ENCODE measurements at regions not wholly inside any gene's neighbourhood (a gene's known extent, or its start where the extent isn't known, plus 50 kb on each side); places are given as distances from the start of the nearest gene placed in this dataset.

DNA sequence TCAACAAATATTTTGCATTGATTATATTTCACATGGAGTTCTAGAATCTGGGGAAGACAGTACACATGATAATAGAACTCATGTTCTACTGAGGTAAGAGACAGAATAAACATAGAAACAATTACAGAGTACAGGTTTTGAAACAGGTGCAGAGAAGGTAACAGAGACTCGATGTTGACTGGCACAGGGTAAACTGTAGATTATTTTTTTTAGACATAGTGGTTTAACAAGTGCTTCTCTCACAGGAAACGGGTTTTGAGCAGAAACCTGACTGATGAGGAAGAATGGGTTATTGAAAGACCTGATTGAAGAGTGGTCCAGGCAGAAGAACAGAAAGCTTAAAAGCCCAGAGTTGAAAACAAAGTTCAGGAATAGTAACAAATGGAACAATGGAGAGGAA lies 1002.5 kb upstream of the FAM98A start:
- FAIRE-seq = no peak
- TF ChIP-seq CTCF (IDR thresholded peaks at IDR 0.05; ENCODE audit: insufficient read depth, low read length, severe bottlenecking) = no peak
- Histone ChIP-seq H3K4me3 (ENCODE audit: low read depth, low read length) (no peak overlapping the region), H3K27me3 (ENCODE audit: control insufficient read depth, insufficient read depth, low read length) (no peaks in the 10 kb centered on the region), H3K36me3 (ENCODE audit: control insufficient read depth, insufficient read depth, low read length) (no peaks in the 10 kb centered on the region)
- no peak for DNase-seq (ENCODE audit: low read depth)

- H3K36me3 ChIP-seq (ENCODE audit: control insufficient read depth, insufficient read depth, low read length) = no peaks in the 10 kb centered on the region
- no peak overlapping the region for H3K4me3 ChIP-seq (ENCODE audit: low read depth, low read length)
- DNase-seq (ENCODE audit: low read depth) = peak; percentile 78
- TF ChIP-seq CTCF (IDR thresholded peaks at IDR 0.05; ENCODE audit: insufficient read depth, low read length, severe bottlenecking) = no peak
- no peaks in the 10 kb centered on the region for H3K27me3 ChIP-seq (ENCODE audit: control insufficient read depth, insufficient read depth, low read length)
- no peak for FAIRE-seq
Observed at GRCh38 chr2:34578641-34579040, 979.5 kb upstream of the FAM98A start.

- Histone ChIP-seq H3K4me3 (ENCODE audit: low read depth, low read length) (no peak overlapping the region), H3K27me3 (ENCODE audit: control insufficient read depth, insufficient read depth, low read length) (no peaks in the 10 kb centered on the region), H3K36me3 (ENCODE audit: control insufficient read depth, insufficient read depth, low read length) (no peaks in the 10 kb centered on the region)
- peak; percentile 75 for TF ChIP-seq CTCF (IDR thresholded peaks at IDR 0.05; ENCODE audit: insufficient read depth, low read length, severe bottlenecking)
- FAIRE-seq = no peak
- DNase-seq (ENCODE audit: low read depth) = peak; percentile 69
Observed at GRCh38 chr2:34570266-34570872, 971.3 kb upstream of the FAM98A start.

DNA sequence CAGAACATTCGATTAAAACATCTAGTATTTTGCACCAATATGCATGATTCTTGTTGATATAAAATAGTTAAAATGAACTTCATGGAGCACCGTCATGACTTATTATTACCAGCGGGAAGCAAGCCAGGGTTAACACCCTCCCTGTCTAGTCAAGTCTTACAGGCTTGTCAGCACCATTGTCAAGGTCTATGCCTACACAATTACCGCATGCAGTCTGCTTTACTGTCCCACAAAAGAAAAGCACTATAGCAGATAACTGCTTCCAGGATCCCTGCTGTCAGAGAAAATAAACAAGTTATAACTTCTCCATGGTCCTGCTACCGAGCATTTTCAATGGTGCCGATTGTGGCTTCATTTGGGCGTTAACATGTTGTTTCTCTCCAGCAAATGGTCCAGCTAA lies 968.0 kb upstream of the FAM98A start:
- H3K4me3 ChIP-seq (ENCODE audit: low read depth, low read length) = no peak overlapping the region
- no peak for FAIRE-seq
- H3K36me3 ChIP-seq (ENCODE audit: control insufficient read depth, insufficient read depth, low read length) = no peaks in the 10 kb centered on the region
- no peaks in the 10 kb centered on the region for H3K27me3 ChIP-seq (ENCODE audit: control insufficient read depth, insufficient read depth, low read length)
- no peak for DNase-seq (ENCODE audit: low read depth)
- no peak for TF ChIP-seq CTCF (IDR thresholded peaks at IDR 0.05; ENCODE audit: insufficient read depth, low read length, severe bottlenecking)

GRCh38 chr2:34552337-34552736 lies 953.2 kb upstream of the FAM98A start:
- H3K4me3 ChIP-seq (ENCODE audit: low read depth, low read length) = no peak overlapping the region
- FAIRE-seq (no peak), DNase-seq (ENCODE audit: low read depth) (no peak)
- TF ChIP-seq CTCF (IDR thresholded peaks at IDR 0.05; ENCODE audit: insufficient read depth, low read length, severe bottlenecking) = no peak
- H3K36me3 ChIP-seq (ENCODE audit: control insufficient read depth, insufficient read depth, low read length) = no peaks in the 10 kb centered on the region
- no peaks in the 10 kb centered on the region for H3K27me3 ChIP-seq (ENCODE audit: control insufficient read depth, insufficient read depth, low read length)

DNA sequence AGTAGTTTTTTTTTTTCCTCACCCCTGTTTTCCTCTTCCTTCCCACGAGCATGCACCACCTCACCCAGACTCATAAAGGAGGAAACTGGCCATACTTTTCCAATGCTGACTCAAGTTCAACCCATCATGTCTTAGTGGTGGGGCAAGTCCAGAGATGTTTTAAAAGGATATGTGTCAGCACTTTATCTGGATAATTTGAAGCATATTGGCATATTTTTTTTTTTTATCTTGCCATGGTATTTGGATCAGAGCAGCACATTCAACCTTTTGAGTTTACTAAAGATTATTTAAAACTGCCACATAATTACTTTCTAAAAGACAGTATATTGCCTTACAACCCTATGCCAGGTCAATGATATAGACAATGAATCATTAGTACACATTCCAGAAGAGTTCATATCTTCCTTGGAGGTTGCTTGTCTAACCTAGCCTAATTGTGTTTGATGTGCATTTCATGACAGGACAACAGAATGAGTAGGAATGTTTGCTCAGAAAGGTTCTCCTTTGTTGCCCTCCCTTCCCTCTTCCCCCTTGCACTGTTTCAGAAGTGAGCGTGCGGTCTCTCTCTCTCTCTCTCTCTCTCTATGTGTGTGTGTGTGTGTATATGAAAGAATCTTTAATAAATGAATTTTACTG lies 950.7 kb upstream of the FAM98A start:
- no peaks in the 10 kb centered on the region for H3K36me3 ChIP-seq (ENCODE audit: control insufficient read depth, insufficient read depth, low read length)
- H3K4me3 ChIP-seq (ENCODE audit: low read depth, low read length) = no peak overlapping the region
- TF ChIP-seq CTCF (IDR thresholded peaks at IDR 0.05; ENCODE audit: insufficient read depth, low read length, severe bottlenecking) = no peak
- H3K27me3 ChIP-seq (ENCODE audit: control insufficient read depth, insufficient read depth, low read length) = no peaks in the 10 kb centered on the region
- DNase-seq (ENCODE audit: low read depth) (peak; percentile 95), FAIRE-seq (no peak)
